ENCODE measurements at regions not wholly inside any gene's neighbourhood (a gene's known extent, or its start where the extent isn't known, plus 50 kb on each side); places are given as distances from the start of the nearest gene placed in this dataset.
A peak's percentile ranks its signal among the peaks of the same experiment; 100 is the strongest.
"Not testable (repeated sequence)": the region's sequence is repeated elsewhere in the genome, so short reads cannot be mapped to it uniquely, and the experiment has no call there.

GRCh38 chr7:94706996-94707740 lies 51.2 kb upstream of the SGCE start:
- DNase-seq = no peak

- no peak for DNase-seq
Measured at GRCh38 chr7:94710256-94710655, 54.3 kb upstream of the SGCE start.

DNA sequence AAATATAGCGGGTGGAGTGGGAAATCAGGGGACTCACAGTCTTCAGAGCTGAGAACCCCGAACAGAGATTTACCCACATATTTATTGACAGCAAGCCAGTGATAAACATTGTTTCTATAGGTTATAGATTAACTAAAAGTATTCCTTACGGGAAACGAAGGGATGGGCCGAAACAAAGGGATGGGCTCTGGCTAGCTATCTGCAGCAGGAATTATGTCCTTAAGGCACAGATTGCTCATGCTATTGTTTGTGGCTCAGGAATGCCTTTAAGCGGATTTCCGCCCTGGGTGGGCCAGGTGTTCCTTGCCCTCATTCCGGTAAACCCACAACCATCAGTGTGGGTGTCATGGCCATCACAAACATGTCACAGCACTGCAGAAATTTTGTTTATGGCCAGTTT lies 66.4 kb upstream of the SGCE start:
- not testable (repeated sequence) for DNase-seq

GRCh38 chr7:94728893-94729292 lies 73.0 kb upstream of the SGCE start:
- not testable (repeated sequence) for DNase-seq

DNA sequence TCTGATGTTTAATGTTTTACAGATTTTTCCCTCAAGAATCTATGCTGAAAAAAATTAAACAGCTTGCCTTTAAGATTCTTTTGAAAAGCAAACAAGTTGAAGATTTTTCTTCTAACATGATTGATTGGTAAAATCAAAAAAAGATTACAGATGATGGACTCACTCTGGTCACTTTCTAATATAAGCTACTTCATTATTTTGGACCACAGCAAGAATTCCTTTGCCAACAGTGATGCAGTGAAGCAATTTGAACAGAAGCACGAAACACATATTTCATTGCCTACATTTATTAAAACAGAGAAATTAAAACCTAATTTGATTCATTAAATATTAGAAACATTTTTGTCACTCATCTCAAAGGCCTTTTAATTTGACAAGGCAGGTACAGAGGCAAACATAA lies 82.1 kb upstream of the SGCE start:
- DNase-seq = no peak

DNA sequence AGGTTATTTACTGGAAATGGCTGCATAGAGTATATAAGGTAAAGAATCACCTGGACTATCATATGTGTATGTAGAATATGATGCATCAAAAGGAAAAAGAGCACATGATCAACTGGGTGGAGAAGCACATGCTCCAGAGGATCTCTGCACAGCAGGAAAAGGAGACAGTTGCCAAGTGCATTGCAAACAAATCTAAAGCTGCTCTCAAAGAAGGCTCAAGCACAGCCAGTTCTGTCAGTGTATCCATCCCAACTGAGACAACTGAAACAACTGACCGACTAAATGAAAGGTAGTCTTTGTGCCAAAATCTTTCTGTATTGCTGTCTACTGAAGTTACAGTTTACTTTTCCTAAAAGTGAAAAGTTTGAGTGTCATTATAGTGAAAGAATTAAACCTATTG lies 83.2 kb upstream of the SGCE start:
- peak; percentile 76 for DNase-seq

DNA sequence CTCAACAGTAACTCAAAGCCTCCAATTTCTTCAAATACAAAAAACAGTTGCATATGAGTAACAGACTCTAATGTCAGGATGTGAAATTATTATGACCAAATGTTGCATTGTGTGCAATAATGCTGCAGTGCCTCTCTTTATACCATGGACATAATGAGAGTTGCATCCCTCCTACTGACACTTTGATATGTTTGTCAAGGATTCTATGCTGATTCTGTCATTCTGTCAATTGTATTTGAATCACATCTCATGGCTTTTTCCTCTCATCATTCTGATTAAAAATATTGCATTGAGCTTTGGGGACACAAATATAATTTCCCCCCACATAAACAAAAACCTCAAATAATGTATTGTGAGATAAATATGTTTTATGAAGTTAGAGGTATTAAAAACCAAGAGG lies 84.6 kb upstream of the SGCE start:
- DNase-seq = no peak

DNA sequence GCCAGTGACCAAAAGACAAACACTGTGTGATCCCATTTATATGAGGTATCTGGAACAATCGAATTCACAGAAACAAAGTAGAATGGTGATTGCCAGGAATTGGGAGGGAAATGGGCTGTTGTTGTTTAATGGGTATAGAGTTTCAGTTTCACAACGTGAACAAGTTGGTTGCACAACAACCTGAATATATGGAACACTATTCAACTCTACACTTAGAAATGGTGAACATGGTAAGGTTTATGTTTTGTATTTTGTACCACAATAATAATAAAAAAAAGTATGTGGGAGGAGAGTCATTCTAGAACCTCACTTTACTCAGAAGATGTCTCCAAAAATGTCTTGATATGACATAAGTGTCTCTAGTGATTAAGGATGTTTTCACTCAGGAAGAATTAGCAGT lies 85.2 kb upstream of the SGCE start:
- DNase-seq = no peak

DNA sequence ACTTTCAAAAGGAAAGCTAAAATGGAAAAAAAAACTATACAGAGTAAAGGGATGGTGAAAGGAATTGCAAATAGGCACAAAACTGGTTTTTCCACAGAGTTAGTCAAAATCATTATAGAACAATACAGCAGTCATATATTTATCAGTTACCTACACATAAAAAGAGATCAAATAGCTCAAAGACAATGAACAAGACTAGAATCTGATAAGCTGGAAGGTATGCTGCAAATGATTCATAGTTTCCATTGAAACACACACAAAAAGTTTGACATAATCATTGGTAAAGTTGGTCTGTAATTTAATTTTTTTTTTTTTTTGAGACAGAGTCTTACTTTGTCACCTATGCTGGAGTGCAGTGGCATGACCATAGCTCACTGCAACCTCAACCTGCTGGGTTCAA lies 92.4 kb upstream of the SGCE start:
- DNase-seq = no peak

- DNase-seq = no peak
Measured at GRCh38 chr7:94760446-94761100, 104.6 kb upstream of the SGCE start.

DNA sequence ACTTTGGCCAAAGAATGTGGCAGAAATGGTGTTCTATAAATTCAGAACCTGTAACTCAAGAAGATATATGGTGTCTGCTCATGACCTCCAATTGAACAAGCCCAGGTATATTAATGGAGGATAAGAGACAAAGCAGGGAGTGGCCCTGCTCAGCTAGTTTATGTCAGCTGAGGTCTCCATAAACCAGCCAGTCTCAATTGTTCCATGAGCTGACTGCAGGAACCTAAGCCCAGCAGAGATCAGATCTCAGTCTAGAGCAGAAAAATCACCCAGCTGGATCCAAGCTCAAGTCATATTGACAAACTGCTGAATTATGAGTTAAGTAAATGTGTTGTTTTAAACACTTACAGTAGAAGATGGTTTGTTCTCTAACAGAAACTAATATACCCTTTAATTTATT lies 105.5 kb upstream of the SGCE start:
- DNase-seq = no peak

GRCh38 chr7:94763268-94763667 lies 107.3 kb upstream of the SGCE start:
- DNase-seq = peak; percentile 83

- DNase-seq = no peak
Measured at GRCh38 chr7:94769724-94770123, 113.8 kb upstream of the SGCE start.

DNA sequence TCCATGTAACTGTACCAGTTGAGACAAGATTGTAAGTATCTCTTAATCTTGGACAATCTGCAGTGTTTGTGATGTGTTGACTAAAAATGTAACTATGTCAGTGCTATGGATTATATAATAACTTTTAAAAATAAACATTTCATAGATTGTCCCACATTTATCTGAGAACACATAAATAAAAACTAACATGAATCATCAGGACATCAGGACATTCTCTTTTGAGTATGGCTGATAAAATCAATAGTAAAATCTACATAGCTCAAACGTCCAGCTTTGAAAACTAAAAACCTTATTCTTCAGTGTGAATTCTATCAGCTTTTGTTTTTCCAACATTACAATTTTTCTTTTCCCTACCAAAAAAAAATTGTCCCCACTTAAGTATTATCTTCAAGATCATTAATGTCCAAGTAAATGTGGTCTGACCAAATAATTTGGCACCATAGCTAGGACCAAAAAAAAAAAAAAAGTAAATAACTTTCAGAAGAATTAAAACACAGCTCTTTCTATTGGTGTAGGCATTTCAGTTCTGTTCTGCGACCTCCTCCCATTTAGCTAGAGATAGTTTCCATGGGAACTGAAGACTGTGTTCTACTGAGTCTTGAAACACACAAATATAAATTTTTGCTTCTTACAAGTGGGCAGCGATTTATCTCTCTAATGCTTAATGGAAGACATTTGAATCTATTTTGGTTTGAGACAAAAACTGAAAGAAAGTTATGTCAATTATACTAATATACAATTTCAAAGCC lies 123.0 kb upstream of the SGCE start:
- DNase-seq = peak; percentile 22

GRCh38 chr7:94779861-94780260 lies 123.9 kb upstream of the SGCE start:
- DNase-seq = no peak

- DNase-seq = peak; percentile 15
Measured at GRCh38 chr7:94781236-94781635, 125.3 kb upstream of the SGCE start.

DNA sequence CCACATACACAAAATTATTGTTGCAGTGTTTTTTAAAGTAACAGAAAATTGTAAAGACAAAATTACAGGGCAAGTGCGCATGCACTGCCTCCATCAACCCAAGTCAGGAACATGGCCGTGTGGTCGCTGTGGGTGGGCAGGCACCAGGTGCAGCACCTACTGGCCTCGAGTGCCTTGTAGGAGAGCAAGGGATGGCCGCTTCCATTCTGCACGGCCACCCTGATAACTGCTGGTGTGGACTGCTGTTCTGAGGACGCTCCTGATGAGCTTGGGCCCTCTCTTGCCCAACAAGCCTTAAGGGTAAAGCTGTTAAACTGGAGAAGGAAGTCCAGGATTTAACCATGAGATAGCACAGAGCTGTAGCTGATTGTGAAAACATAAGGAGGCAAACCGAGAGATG lies 124.6 kb upstream of the PPP1R9A start:
- DNase-seq = no peak

- no peak for DNase-seq
Measured at GRCh38 chr7:94787285-94787684, 120.1 kb upstream of the PPP1R9A start.

DNA sequence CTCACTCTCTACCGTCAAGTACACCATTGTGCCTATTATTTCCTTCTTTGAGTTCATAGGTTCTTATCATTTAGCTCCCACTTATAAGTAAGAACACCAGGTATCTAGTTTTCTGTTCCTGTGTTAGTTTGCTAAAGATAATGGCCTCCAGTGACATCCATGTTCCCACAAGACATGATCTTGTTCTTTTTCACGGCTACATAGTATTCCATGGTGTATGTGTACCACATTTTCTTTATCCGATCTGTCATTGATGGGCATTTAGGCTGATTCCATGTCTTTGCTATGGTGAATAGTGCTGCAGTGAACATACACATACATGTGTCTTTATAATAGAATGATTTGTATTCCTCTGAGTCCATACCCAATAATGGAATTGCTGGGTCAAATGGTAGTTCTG lies 119.0 kb upstream of the PPP1R9A start:
- not testable (repeated sequence) for DNase-seq

- DNase-seq = no peak
Measured at GRCh38 chr7:94792241-94792640, 115.2 kb upstream of the PPP1R9A start.

- not testable (repeated sequence) for DNase-seq
Measured at GRCh38 chr7:94797404-94797803, 110.0 kb upstream of the PPP1R9A start.

DNA sequence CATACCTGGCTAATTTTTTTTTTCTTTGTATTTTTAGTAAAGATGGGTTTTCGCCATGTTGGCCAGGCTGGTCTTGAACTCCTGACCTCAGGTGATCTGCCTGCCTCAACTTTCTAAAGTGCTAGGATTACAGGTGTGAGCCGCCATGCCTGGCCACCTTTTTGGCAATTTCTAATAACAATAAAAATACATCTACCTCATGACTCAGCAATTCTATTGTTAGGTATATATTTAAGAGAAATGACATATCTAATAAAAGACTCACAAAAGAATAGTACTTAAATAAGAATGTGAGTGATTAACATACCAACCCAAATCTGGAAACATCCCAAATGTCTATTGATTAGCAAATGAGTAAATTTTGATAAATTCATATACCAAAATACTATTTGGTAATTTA lies 103.6 kb upstream of the PPP1R9A start:
- DNase-seq = no peak

- not testable (repeated sequence) for DNase-seq
Measured at GRCh38 chr7:94808673-94809072, 98.7 kb upstream of the PPP1R9A start.

All from tongue (tissue), 1 donor.